ENCODE measurements at regions not wholly inside any gene's neighbourhood (a gene's known extent, or its start where the extent isn't known, plus 50 kb on each side); places are given as distances from the start of the nearest gene placed in this dataset.

DNA sequence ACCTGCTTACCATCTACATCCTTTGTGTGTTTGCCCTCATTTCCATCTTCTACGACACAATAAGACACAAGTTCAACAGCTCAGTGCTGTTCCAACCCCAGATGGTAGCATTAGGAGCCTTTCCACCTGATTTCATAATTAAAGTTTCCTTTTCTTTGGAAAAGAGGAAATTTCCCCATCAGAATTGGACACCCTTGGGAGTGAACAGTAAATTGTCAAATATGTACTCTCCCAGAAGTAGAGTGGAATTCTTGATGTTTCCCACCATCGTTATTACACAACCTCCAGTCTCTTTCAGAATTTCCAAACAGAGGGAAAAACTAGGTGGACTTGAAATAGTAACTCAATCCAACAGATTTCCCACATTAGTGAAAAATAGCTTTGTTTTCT lies 337.6 kb upstream of the OR4E1 start:
- DNase-seq, result no peak

DNA sequence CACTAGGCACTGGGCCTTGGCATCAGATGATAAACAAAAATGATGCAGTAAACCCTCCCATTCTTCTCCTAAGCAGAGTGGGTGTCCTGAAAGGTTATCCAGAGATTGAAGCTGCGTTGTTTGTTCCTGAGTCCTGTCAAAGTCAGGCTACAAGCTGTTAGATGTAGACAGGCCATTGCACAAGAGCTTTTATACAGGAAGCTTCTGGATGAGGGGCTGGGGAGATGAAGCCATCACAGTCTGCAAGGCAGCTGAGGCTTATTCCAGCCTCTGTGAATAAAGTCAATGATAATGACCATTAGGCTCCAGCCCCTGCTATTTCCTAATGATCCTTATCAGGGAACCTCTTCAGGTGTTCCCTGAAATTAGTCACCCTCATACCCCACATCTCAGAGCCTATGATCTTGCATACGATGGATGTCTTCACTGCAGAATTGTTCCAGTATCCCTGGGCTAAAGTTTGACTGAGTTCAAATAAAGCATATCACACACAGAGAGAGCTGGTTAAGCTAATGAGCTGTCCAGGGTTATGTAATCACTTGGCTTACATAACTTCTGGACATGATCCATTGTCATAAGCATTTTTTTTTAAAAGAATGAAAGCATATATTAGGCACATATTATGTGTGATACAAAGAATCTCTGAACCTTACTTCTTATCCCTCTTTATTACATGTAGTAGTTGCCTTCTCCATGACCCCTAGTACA lies 337.1 kb upstream of the OR4E1 start:
- DNase-seq, result no peak

DNA sequence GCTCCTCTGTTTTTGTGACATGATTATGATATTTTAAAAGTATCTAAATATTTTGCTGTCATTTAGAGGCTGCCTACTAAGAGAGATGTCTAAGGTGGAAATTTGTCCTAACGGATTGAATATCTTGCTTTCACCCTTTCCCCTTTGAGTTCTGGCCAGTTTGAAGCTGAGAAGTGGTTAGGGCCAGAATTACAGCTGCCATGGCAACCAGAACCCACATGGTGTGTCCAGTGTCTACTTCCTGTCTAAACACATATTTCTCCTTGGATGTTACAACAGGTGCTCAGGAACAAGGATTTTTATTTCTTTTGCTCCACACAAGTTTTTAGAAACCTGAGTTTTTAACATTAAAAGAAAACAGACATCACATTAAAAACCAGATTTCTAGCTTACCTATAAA lies 335.1 kb upstream of the OR4E1 start:
- no peak for DNase-seq

- no peak for DNase-seq
Measured at GRCh38 chr14:22007784-22008412, 334.3 kb upstream of the OR4E1 start.

DNA sequence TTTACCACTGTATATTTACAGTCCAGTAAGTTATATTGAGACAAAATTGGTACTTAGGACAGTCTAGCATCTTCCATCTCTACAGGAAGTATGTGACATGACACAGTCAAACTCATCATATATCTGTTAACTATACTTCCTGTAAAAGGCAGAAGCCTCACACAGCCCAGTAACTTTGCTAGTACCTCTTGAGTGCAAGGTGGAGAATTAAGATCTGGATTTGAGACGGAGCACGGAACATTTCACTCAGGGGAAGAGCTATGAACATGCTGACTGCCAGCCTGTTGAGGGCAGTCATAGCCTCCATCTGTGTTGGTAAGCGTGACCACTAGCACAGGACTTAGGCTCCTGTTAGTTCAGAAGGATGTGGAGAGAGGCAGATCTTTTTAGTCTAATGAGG lies 333.7 kb upstream of the OR4E1 start:
- DNase-seq, result no peak

DNA sequence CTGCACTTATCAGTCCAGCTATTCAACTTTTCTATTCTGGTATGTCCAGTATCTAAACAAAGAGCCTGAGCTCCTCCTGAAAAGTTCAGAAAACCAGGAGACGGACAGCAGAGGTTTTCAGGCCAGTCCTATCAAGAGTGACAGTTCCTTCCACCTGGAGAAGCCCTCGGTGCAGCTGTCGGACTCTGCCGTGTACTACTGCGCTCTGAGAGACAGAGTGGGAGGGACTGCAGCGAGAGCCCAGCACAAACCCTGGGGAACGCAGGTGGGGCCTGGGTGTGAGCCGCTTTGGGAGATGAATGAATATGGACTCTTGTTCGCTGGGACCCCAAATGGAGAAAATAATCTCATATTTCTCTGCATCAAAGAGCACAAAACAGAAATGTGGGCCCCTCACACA lies 329.8 kb upstream of the OR4E1 start:
- DNase-seq, result no peak

GRCh38 chr14:22002860-22003284 lies 329.3 kb upstream of the OR4E1 start:
- peak; percentile 53 for DNase-seq

DNA sequence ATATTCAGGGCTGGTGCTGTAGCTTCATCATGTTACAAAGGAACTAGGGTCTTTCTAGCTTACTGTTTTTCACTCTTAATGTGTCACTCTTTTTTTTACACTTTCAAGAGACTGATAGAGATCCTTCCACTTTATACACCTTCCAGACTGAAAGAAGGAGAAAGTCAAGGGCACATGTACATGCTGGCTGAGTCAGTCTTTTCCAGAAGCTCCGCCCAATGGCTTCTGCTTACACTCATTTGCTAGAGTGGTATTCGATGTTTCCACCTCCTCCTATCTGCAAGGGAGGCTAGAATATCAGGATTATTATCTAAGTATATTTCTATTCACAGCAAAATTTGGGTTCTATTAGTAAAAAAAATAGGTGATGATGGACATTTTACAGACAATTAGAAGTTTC lies 325.8 kb upstream of the OR4E1 start:
- DNase-seq, result no peak

- peak; percentile 41 for DNase-seq
Measured at GRCh38 chr14:21997300-21997699, 323.7 kb upstream of the OR4E1 start.

- no peak for DNase-seq
Measured at GRCh38 chr14:21995332-21995731, 321.7 kb upstream of the OR4E1 start.

- no peak for DNase-seq
Measured at GRCh38 chr14:21993837-21994236, 320.2 kb upstream of the OR4E1 start.

- DNase-seq, result no peak
Measured at GRCh38 chr14:21993070-21993469, 319.5 kb upstream of the OR4E1 start.

- DNase-seq, result no peak
Measured at GRCh38 chr14:21991130-21991529, 317.5 kb upstream of the OR4E1 start.

GRCh38 chr14:21990116-21990515 lies 316.5 kb upstream of the OR4E1 start:
- no peak for DNase-seq

DNA sequence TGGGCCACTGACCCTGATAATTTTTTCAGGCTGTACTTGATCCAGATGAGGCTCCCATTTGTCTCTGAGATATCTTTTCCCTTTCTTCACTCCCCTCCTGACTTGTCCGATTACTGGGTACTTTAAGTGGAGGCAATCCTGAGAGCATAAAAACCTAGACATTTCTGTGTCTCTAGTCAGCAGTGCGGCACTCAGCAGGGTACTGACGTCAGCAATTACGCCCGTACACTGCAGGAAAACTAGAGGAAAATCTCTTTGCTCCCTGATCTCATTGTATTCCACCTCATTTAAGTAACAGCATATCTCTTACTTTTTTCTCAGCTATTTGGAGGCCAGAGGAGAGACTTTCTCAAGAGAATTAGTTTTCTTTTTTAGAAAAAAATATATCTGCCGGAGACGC lies 315.5 kb upstream of the OR4E1 start:
- DNase-seq, result no peak

- DNase-seq, result no peak
Measured at GRCh38 chr14:21988413-21988812, 314.8 kb upstream of the OR4E1 start.

GRCh38 chr14:21987937-21988336 lies 314.3 kb upstream of the OR4E1 start:
- DNase-seq, result no peak

DNA sequence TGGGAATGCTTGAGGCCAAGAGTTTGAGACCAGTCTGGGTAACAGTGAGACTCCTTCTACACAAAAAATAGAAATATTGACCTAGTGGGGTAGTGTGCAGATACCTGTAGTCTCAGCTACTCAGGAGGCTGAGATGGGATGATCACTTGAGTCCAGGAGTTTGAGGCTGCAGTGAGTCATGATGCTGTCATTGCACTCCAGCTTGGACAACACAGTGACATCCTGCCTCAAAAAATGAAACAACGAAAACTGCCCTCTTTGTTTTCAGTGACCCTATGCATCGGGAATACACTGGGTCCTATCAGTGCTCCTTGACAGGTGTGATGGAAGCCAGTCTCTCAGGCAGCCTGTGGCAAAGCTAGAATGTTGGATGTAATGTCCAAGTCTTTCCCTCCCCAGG lies 311.5 kb upstream of the OR4E1 start:
- DNase-seq, result no peak

GRCh38 chr14:21978999-21979314 lies 305.3 kb upstream of the OR4E1 start:
- DNase-seq, result no peak

DNA sequence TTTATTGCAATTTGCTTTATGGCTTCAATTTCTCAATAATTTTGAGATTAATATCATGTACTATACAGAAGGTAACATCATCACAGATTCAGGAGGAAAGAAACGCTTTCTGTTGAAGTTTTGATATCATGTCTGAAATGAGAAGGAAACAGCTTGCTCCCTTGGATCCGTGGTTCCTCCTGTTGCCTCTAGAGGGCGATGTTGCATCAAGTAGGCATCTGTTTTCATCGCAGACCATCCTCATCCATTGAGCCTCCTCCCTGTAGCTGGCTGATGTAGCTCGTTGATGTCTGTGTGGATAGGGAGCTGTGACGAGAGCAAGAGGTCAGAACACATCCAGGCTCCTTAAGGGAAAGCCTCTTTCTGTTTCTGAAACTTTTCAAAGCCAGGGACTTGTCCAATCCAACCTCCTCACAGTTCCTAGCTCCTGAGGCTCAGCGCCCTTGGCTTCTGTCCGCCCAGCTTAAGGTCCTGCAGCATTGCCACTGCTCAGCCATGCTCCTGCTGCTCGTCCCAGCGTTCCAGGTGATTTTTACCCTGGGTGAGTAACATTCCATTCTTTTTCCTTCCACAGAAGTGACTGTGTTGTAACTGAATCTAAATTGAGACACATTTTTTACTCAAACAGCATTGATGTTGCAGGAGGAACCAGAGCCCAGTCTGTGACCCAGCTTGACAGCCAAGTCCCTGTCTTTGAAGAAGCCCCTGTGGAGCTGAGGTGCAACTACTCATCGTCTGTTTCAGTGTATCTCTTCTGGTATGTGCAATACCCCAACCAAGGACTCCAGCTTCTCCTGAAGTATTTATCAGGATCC lies 304.8 kb upstream of the OR4E1 start:
- DNase-seq, result peak; percentile 59

DNA sequence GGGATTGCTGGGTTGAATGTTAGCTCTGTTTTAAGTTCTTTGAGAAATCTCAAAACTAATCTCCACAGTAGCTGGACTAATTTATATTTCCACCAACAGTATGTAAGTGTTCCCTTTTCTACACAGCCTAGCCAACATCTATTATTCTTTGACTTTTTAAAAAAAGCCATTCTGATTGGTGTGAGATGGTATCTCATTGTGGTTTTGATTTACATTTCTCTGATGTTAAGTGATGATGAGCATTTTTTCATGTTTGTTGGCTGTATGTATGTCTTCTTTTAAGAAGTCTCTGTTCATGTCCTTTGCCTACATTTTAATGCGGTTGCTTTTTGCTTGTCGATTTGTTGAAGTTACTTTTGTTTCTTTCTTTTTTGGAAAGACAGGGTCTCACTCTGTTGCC lies 301.1 kb upstream of the OR4E1 start:
- DNase-seq, result no peak

DNA sequence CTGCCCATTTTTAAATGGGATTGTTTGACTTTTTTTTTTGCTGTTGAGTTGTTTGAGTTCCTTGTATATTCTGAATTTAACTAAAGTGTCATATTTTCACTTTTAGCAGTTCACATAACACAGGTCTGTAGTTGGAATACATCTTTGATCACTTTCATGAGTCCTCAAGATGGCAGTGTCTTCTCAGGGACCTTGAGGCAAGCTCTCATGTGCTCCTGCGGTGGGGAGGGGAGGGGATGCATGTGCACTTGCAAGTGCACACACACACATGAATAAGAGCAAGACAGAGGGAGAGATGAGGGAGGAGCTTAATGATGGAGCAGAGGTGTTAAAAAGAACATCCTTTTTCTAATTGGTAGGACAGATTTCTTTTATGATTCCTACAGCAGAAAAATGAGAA lies 291.4 kb upstream of the OR4E1 start:
- peak; percentile 63 for DNase-seq

DNA sequence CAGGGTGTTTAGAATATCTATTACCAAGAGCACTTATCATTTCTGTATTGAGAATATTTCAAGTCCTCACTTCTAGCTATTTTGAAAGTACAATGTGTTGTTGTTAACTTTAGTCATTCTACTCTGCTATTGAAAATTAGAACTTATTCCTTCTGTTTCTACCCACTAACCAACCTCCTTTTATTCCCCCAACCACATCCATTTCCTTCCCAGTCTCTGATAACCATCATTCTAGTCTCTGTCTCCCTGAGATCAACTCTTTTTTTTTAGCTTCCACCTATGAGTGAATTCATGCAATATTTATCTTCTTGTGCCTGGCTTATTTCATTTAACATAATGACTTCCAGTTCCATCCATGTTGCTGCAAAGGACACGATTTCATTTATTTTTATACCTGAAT lies 290.6 kb upstream of the OR4E1 start:
- no peak for DNase-seq

GRCh38 chr14:21960636-21961035 lies 287.0 kb upstream of the OR4E1 start:
- DNase-seq, result no peak
